ENCODE measurements at regions not wholly inside any gene's neighbourhood (a gene's known extent, or its start where the extent isn't known, plus 50 kb on each side); places are given as distances from the start of the nearest gene placed in this dataset.

DNA sequence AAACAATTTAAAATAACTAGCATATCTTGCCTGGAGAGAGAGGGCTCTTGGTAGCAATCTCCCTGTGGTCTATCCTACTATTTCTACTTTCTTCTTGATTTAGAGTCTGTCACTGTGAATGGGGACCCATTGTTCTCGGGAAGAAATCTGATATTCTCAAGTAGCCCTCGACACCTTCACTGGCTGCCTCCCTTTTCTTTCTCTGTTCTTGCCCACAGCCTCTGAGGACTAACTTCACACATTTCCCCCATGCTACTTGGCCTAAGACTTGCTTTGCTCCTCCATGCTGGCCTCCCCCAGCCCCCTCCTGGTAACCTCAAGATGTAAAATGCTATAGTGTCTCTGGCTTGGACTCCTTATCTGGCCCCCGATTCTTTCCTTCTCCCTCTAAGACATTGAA, 58.8 kb upstream of the NT5C1B start:
- H3K36me3 ChIP-seq, result no peaks in the 10 kb centered on the region
- ATAC-seq (no peak), DNase-seq (no peak)
- H3K4me1 ChIP-seq, result peaks cover 0 to 4% of the 10 kb centered on the region in 2 donors
- H3K27me3 ChIP-seq, result no peaks in the 10 kb centered on the region
- intact Hi-C loops (cut with DNase I; ENCODE audit: low total_unique reads) (no loop called here), in situ Hi-C loops (cut with MboI; ENCODE audit: low sequenced_read_pairs in 4 of 4) (no loop called here)
- no peak overlapping the region for H3K27ac ChIP-seq
- no peak for TF ChIP-seq POLR2A (IDR thresholded peaks at IDR 0.05)
- TF ChIP-seq, protein P1, sequence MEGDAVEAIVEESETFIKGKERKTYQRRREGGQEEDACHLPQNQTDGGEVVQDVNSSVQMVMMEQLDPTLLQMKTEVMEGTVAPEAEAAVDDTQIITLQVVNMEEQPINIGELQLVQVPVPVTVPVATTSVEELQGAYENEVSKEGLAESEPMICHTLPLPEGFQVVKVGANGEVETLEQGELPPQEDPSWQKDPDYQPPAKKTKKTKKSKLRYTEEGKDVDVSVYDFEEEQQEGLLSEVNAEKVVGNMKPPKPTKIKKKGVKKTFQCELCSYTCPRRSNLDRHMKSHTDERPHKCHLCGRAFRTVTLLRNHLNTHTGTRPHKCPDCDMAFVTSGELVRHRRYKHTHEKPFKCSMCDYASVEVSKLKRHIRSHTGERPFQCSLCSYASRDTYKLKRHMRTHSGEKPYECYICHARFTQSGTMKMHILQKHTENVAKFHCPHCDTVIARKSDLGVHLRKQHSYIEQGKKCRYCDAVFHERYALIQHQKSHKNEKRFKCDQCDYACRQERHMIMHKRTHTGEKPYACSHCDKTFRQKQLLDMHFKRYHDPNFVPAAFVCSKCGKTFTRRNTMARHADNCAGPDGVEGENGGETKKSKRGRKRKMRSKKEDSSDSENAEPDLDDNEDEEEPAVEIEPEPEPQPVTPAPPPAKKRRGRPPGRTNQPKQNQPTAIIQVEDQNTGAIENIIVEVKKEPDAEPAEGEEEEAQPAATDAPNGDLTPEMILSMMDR (IDR thresholded peaks at IDR 0.05 in 4 of 5, conservative IDR thresholded peaks at IDR 0.05 in 1 of 5), result no peak
- H3K4me3 ChIP-seq, result no peak overlapping the region
- H3K9me3 ChIP-seq, result no peaks in the 10 kb centered on the region

DNA sequence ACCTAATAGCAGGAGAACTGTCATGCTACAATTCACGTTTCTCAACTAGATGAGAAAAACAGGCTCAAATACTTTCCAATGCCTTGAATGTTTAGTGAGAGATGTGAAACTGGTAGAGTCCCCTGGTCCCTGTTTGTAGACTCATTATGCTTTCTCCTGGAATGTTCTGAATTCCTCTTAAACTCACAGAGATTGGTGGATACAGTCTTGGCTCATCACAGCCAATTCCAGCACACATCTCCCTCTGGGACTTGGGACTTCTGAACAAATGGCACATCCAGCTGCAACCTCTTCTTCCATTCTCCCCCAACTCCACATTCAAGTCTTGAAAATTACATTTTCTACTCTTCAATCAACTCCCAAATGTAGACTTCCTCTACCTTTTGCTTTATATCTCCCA, 58.4 kb upstream of the NT5C1B start:
- Histone ChIP-seq H3K36me3 (no peaks in the 10 kb centered on the region), H3K27me3 (no peaks in the 10 kb centered on the region), H3K4me3 (no peak overlapping the region), H3K4me1 (peaks cover 0 to 4% of the 10 kb centered on the region in 2 donors), H3K27ac (no peak overlapping the region), H3K9me3 (no peaks in the 10 kb centered on the region)
- ATAC-seq (no peak), DNase-seq (peak in 1 of 2 donors; percentile 16)
- in situ Hi-C loops (cut with MboI; ENCODE audit: low sequenced_read_pairs in 4 of 4) (no loop called here), intact Hi-C loops (cut with DNase I; ENCODE audit: low total_unique reads) (no loop called here)
- no peak for TF ChIP-seq POLR2A (IDR thresholded peaks at IDR 0.05)
- TF ChIP-seq, protein P1 (IDR thresholded peaks at IDR 0.05 in 4 of 5, conservative IDR thresholded peaks at IDR 0.05 in 1 of 5), result no peak

DNA sequence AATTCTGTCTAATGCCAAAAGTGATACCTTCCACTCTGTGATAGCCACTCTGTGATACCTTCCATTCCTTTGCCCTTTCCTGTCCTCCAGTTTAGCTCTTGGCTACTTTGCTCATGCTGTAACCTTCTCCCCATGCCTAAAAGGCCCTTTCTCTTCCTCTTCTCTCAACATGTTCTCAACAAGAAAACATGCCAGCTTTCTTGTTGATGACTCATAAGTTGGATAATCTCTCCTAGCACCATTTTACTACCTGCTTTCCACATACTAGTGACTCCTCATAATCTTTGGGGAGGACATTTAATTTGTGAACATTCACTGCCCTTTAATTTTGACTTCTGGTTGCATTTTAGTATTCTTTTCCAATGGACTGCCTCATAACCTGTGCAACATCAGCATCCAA, 55.9 kb upstream of the NT5C1B start:
- no peak for ATAC-seq
- no peaks in the 10 kb centered on the region for H3K9me3 ChIP-seq
- no peak for DNase-seq
- no peak for TF ChIP-seq POLR2A (IDR thresholded peaks at IDR 0.05)
- TF ChIP-seq, protein P1 (IDR thresholded peaks at IDR 0.05 in 4 of 5, conservative IDR thresholded peaks at IDR 0.05 in 1 of 5), result no peak
- no peaks in the 10 kb centered on the region for H3K36me3 ChIP-seq
- H3K27ac ChIP-seq, result no peak overlapping the region
- no peaks in the 10 kb centered on the region for H3K27me3 ChIP-seq
- intact Hi-C loops (cut with DNase I; ENCODE audit: low total_unique reads) (no loop called here), in situ Hi-C loops (cut with MboI; ENCODE audit: low sequenced_read_pairs in 4 of 4) (no loop called here)
- H3K4me3 ChIP-seq, result no peak overlapping the region
- no peaks in the 10 kb centered on the region for H3K4me1 ChIP-seq

DNA sequence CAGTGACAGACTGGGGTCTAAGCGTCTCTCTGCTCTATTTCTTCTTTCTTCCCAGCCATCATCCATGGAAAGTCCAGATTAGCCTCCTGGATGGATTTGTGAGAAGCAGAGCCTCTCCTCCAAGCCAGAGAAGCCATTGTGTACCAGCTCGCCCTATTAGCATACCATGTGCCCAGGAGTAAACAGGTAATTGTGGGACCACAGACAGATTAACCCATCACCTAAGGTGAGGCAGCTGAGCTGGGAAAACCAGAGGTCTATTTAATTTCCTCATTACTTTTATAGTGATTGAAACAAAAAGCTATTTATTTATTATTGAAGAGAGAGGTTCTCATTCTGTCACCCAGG, 54.7 kb upstream of the NT5C1B start:
- H3K9me3 ChIP-seq, result no peaks in the 10 kb centered on the region
- no peaks in the 10 kb centered on the region for H3K27me3 ChIP-seq
- no peak overlapping the region for H3K27ac ChIP-seq
- ATAC-seq (no peak), DNase-seq (no peak)
- no peak for TF ChIP-seq POLR2A (IDR thresholded peaks at IDR 0.05)
- TF ChIP-seq, protein P1 (IDR thresholded peaks at IDR 0.05 in 4 of 5, conservative IDR thresholded peaks at IDR 0.05 in 1 of 5), result no peak
- no peak overlapping the region for H3K4me3 ChIP-seq
- H3K4me1 ChIP-seq, result no peaks in the 10 kb centered on the region
- intact Hi-C loops (cut with DNase I; ENCODE audit: low total_unique reads) (no loop called here), in situ Hi-C loops (cut with MboI; ENCODE audit: low sequenced_read_pairs in 4 of 4) (no loop called here)
- no peaks in the 10 kb centered on the region for H3K36me3 ChIP-seq

DNA sequence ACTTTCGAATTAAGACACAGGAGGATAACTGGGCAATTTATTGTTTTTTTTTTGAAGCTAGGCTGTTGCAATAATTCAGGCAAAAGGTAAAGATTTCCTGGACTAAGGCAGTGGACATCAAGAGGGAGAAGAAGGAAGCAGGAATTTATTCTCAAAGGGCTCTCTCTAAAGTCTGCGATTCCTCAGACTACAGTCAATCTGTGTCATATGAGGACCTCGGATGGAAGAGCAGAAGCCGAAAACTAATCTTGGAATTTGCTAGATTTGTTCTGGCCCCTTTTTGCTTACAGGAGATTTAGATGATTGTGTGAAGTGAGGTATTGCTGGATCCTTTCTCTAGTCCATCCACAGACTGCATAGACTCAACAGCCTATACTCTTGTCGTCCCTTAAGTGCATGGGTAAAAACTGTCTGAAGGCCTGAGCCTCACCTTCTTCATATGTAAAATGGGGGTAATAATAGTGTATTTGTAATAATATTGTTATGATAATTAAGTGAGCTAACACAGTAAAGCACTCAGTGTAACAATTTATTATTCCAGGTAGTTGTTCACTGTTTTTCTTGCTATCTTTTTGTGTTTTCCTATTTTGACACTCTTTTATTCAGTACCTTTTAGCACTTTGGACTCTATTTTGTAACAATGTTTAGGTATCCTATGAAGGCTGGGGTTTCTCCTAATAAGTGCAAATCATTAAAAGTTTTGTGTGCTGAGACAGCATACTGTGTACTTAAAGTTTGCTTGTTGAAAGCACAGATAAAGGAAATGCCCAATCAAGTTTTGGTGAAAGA, 54.2 kb upstream of the NT5C1B start:
- Histone ChIP-seq H3K36me3 (no peaks in the 10 kb centered on the region), H3K9me3 (no peaks in the 10 kb centered on the region), H3K4me1 (no peaks in the 10 kb centered on the region), H3K27me3 (no peaks in the 10 kb centered on the region), H3K27ac (no peak overlapping the region), H3K4me3 (no peak overlapping the region)
- no peak for ATAC-seq
- in situ Hi-C loops (cut with MboI; ENCODE audit: low sequenced_read_pairs in 4 of 4), result no loop called here
- TF ChIP-seq POLR2A (IDR thresholded peaks at IDR 0.05), result no peak
- TF ChIP-seq, protein P1 (IDR thresholded peaks at IDR 0.05 in 4 of 5, conservative IDR thresholded peaks at IDR 0.05 in 1 of 5), result no peak
- intact Hi-C loops (cut with DNase I; ENCODE audit: low total_unique reads), result no loop called here
- no peak for DNase-seq
